DND-41 (cell line): ENCODE measurements at regions not wholly inside any gene's neighbourhood (a gene's known extent, or its start where the extent isn't known, plus 50 kb on each side); places are given as distances from the start of the nearest gene placed in this dataset.

Source experiments
- ATAC-seq: fragments of 200-7000 bp; cut with Tn5 transposase; 3 replicates; pipeline ENCODE4 v1.9.1; 2021; ENCODE audit warnings: low read depth; ENCODE audit not compliant: insufficient read depth
- DNase-seq: peaks from one replicate; pipeline ENCODE4 v3.0.0-alpha.2; 2020
- H2AFZ ChIP-seq: 2 replicates; pipeline ENCODE4 v1.6.0; 2012; ENCODE audit warnings: low read depth, low read length
- H3K27ac ChIP-seq: 2 replicates; pipeline ENCODE4 v1.5.1; 2012; ENCODE audit warnings: low read length, inconsistent platforms
- H3K27me3 ChIP-seq: fragments of 200-600 bp; sonication (generic); 2 replicates; pipeline ENCODE4 v1.6.0; 2012; ENCODE audit warnings: low read length, mild to moderate bottlenecking, inconsistent platforms; ENCODE audit not compliant: insufficient read depth, poor library complexity
- H3K36me3 ChIP-seq: 2 replicates; pipeline ENCODE4 v1.5.1; 2012; ENCODE audit warnings: low read length, inconsistent platforms; ENCODE audit not compliant: insufficient read depth
- H3K4me1 ChIP-seq: 2 replicates; pipeline ENCODE4 v1.5.1; 2012; ENCODE audit warnings: mild to moderate bottlenecking, low read length; ENCODE audit not compliant: insufficient read depth
- H3K4me2 ChIP-seq: 2 replicates; pipeline ENCODE4 v1.6.0; 2012; ENCODE audit warnings: mild to moderate bottlenecking, moderate library complexity, low read length, inconsistent platforms; ENCODE audit not compliant: insufficient read depth
- H3K4me3 ChIP-seq, 2 experiments: fragments of 200-600 bp in 1 of 2; shearing (Covaris generic) in 1 of 2; 2 replicates each; pipeline ENCODE4 v1.5.1; 2012 to 2016; ENCODE audit warnings: inconsistent platforms in 2 of 2, low read length in 2 of 2, mild to moderate bottlenecking in 2 of 2, low read depth in 1 of 2, moderate library complexity in 1 of 2
- H3K79me2 ChIP-seq: 2 replicates; pipeline ENCODE4 v1.6.0; 2012; ENCODE audit warnings: low read length, inconsistent platforms; ENCODE audit not compliant: insufficient read depth
- H3K9ac ChIP-seq: 2 replicates; pipeline ENCODE4 v1.6.0; 2012; ENCODE audit warnings: low read depth, mild to moderate bottlenecking, inconsistent platforms, low read length, moderate library complexity
- H3K9me3 ChIP-seq: 2 replicates; pipeline ENCODE4 v1.5.1; 2012; ENCODE audit warnings: low read length, moderate library complexity, mild to moderate bottlenecking, inconsistent platforms; ENCODE audit not compliant: insufficient read depth, severe bottlenecking
- H4K20me1 ChIP-seq: 2 replicates; pipeline ENCODE4 v1.6.0; 2012; ENCODE audit warnings: low read length; ENCODE audit not compliant: insufficient read depth
- CTCF ChIP-seq: IDR thresholded peaks from 2 replicates; pipeline ENCODE4 v1.5.1; 2012; ENCODE audit warnings: borderline replicate concordance, low read length, moderate library complexity, mild to moderate bottlenecking; ENCODE audit not compliant: poor library complexity, severe bottlenecking; ENCODE audit errors: extremely low read depth
- EZH2 ChIP-seq: IDR thresholded peaks from 3 replicates; pipeline ENCODE4 v1.6.1; 2012; ENCODE audit warnings: borderline replicate concordance, low read depth, mild to moderate bottlenecking, moderate library complexity, low read length, inconsistent platforms; ENCODE audit not compliant: severe bottlenecking

GRCh38 chr15:46620392-46621013 lies 985.7 kb downstream of the SQOR start:
- DNase-seq = no peak
- Histone ChIP-seq H3K27ac (no peak overlapping the region), H3K36me3 (no peaks in the 10 kb centered on the region), H4K20me1 (no peaks in the 10 kb centered on the region), H2AFZ (no peak overlapping the region), H3K79me2 (no peaks in the 10 kb centered on the region), H3K4me3 (no peak overlapping the region), H3K4me2 (no peak overlapping the region), H3K4me1 (no peaks in the 10 kb centered on the region), H3K9me3 (no peaks in the 10 kb centered on the region), H3K9ac (no peak overlapping the region), H3K27me3 (no peaks in the 10 kb centered on the region)
- TF ChIP-seq EZH2 (no peak), CTCF (no peak)
- no peak for ATAC-seq

GRCh38 chr15:46622851-46623250 lies 988.0 kb downstream of the SQOR start:
- Histone ChIP-seq H3K79me2 (no peaks in the 10 kb centered on the region), H3K4me1 (no peaks in the 10 kb centered on the region), H3K9ac (no peak overlapping the region), H3K4me2 (no peak overlapping the region), H4K20me1 (no peaks in the 10 kb centered on the region), H3K27ac (no peak overlapping the region), H3K9me3 (no peaks in the 10 kb centered on the region), H3K27me3 (no peaks in the 10 kb centered on the region), H3K36me3 (no peaks in the 10 kb centered on the region), H2AFZ (no peak overlapping the region), H3K4me3 (no peak overlapping the region)
- ATAC-seq = no peak
- DNase-seq = no peak
- TF ChIP-seq EZH2 (no peak), CTCF (no peak)

- no peak for TF ChIP-seq CTCF
- TF ChIP-seq EZH2 = no peak
- no peak for ATAC-seq
- no peak for DNase-seq
Observed at GRCh38 chr15:46636206-46636605, 1001.4 kb downstream of the SQOR start.

More at GRCh38 chr15:46636206-46636605, 1001.4 kb downstream of the SQOR start:
- Histone ChIP-seq H4K20me1 (no peaks in the 10 kb centered on the region), H3K4me2 (no peak overlapping the region), H3K27ac (no peak overlapping the region), H3K36me3 (no peaks in the 10 kb centered on the region), H3K27me3 (no peaks in the 10 kb centered on the region), H3K4me3 (no peak overlapping the region), H3K9ac (no peak overlapping the region), H3K79me2 (no peaks in the 10 kb centered on the region), H2AFZ (no peak overlapping the region), H3K4me1 (no peaks in the 10 kb centered on the region), H3K9me3 (no peaks in the 10 kb centered on the region)
